Right cardiac atrium (tissue), 5 donors: ENCODE measurements at regions not wholly inside any gene's neighbourhood (a gene's known extent, or its start where the extent isn't known, plus 50 kb on each side); places are given as distances from the start of the nearest gene placed in this dataset.
"Not testable (repeated sequence)": the region's sequence is repeated elsewhere in the genome, so short reads cannot be mapped to it uniquely, and the experiment has no call there.

Experiments used
- ATAC-seq, 2 donors: fragments of 200-7000 bp; cut with Tn5 transposase; one replicate each; pipeline versions ENCODE4 v1.8.0 to v1.9.1; 2020; ENCODE audit warnings: moderate library complexity in 2 of 2, mild to moderate bottlenecking in 1 of 2
- DNase-seq, 3 donors: peaks; one replicate each; pipeline ENCODE4 v3.0.0-alpha.2; 2020
- H3K27ac ChIP-seq: one replicate; pipeline ENCODE4 v1.5.1; 2013; ENCODE audit warnings: mild to moderate bottlenecking, low read length, control low read depth, moderate library complexity
- H3K27me3 ChIP-seq: one replicate; pipeline ENCODE4 v1.6.1; 2013; ENCODE audit not compliant: control insufficient read depth, insufficient read depth
- H3K4me1 ChIP-seq: one replicate; pipeline ENCODE4 v1.6.1; 2013; ENCODE audit warnings: low read length; ENCODE audit not compliant: control insufficient read depth, insufficient read depth
- H3K4me3 ChIP-seq: one replicate; pipeline ENCODE4 v1.5.1; 2013; ENCODE audit warnings: low read length, control low read depth
- H3K9me3 ChIP-seq: one replicate; pipeline ENCODE4 v1.6.1; 2013; ENCODE audit warnings: low read length; ENCODE audit not compliant: control insufficient read depth
- WGBS: extraction: QIAGEN DNeasy Blood & Tissue Kit; methylation state at CpG from one replicate; pipeline ENCODE4 v1.1.7; 2013; 5-methylcytosine and 5-hydroxymethylcytosine counted together
- intact Hi-C, 4 donors: fragments of 100-400 bp; cut with DNase I; formaldehyde crosslinking; loops; one replicate each; pipeline versions ENCODE4 v1.11.0 to v1.14.0; 2022 to 2023
- donor health status: healthy with polysubstance abuse.
- donor health status: DM: no; HTN: yes; CAD: no.
- donor health status: DM: no; HTN: no; CAD: no.
- donor health status: DM: no; HTN: yes; CAD: no; lungs with severe emphysema.
- donor health status: DM: yes; HTN: yes; CAD: no.

GRCh38 chr7:69116196-69116595 is 482.1 kb upstream of the AUTS2 start:
- H3K27me3 ChIP-seq, H3K27ac ChIP-seq, H3K4me1 ChIP-seq, intact Hi-C loops, ATAC-seq, DNase-seq, H3K9me3 ChIP-seq, H3K4me3 ChIP-seq: not testable (repeated sequence)
- 96% methylated on average over 4 of the region's 4 CpGs for WGBS

GRCh38 chr7:69122953-69123352 is 475.3 kb upstream of the AUTS2 start:
- H3K4me3 ChIP-seq: no peak overlapping the region
- intact Hi-C loops: no loop called here
- no peaks in the 10 kb centered on the region for H3K4me1 ChIP-seq
- ATAC-seq (no peak), DNase-seq (no peak)
- H3K9me3 ChIP-seq: no peaks in the 10 kb centered on the region
- H3K27ac ChIP-seq: no peak overlapping the region
- H3K27me3 ChIP-seq: no peaks in the 10 kb centered on the region
- WGBS: 63% methylated on average over 7 of the region's 7 CpGs

- ATAC-seq (no peak), DNase-seq (no peak)
- H3K9me3 ChIP-seq: no peaks in the 10 kb centered on the region
- no peak overlapping the region for H3K27ac ChIP-seq
- intact Hi-C loops: no loop called here
- no peaks in the 10 kb centered on the region for H3K4me1 ChIP-seq
- H3K27me3 ChIP-seq: no peaks in the 10 kb centered on the region
- WGBS: 73% methylated on average over 7 of the region's 7 CpGs
- no peak overlapping the region for H3K4me3 ChIP-seq
Observed at GRCh38 chr7:69126896-69127479, 471.3 kb upstream of the AUTS2 start.

- Histone ChIP-seq H3K27ac (no peak overlapping the region), H3K27me3 (no peaks in the 10 kb centered on the region), H3K4me1 (no peaks in the 10 kb centered on the region), H3K9me3 (no peaks in the 10 kb centered on the region), H3K4me3 (no peak overlapping the region)
- 69% methylated on average over 4 of the region's 4 CpGs for WGBS
- DNase-seq (no peak), ATAC-seq (no peak)
- intact Hi-C loops: no loop called here
Observed at GRCh38 chr7:69129524-69129923, 468.8 kb upstream of the AUTS2 start.

- ATAC-seq (no peak), DNase-seq (no peak)
- intact Hi-C loops: no loop called here
- no peaks in the 10 kb centered on the region for H3K9me3 ChIP-seq
- H3K27me3 ChIP-seq: no peaks in the 10 kb centered on the region
- H3K27ac ChIP-seq: no peak overlapping the region
- H3K4me3 ChIP-seq: no peak overlapping the region
- WGBS: 83% methylated on average over 7 of the region's 7 CpGs
- H3K4me1 ChIP-seq: no peaks in the 10 kb centered on the region
Observed at GRCh38 chr7:69129951-69130350, 468.3 kb upstream of the AUTS2 start.

- H3K9me3 ChIP-seq: no peaks in the 10 kb centered on the region
- intact Hi-C loops: no loop called here
- DNase-seq (no peak), ATAC-seq (no peak)
- H3K27me3 ChIP-seq: no peaks in the 10 kb centered on the region
- no peak overlapping the region for H3K4me3 ChIP-seq
- WGBS: 100% methylated on average over 2 of the region's 2 CpGs
- no peak overlapping the region for H3K27ac ChIP-seq
- H3K4me1 ChIP-seq: no peaks in the 10 kb centered on the region
Observed at GRCh38 chr7:69130396-69130795, 467.9 kb upstream of the AUTS2 start.

GRCh38 chr7:69134316-69134715 is 464.0 kb upstream of the AUTS2 start:
- WGBS: 83% methylated on average over 2 of the region's 2 CpGs

GRCh38 chr7:69147631-69148030 is 450.6 kb upstream of the AUTS2 start:
- H3K27me3 ChIP-seq: no peaks in the 10 kb centered on the region
- intact Hi-C loops: no loop called here
- 59% methylated on average over 2 of the region's 2 CpGs for WGBS

More at GRCh38 chr7:69134316-69134715, 464.0 kb upstream of the AUTS2 start:
- H3K27me3 ChIP-seq: no peaks in the 10 kb centered on the region
- intact Hi-C loops: no loop called here
- H3K4me1 ChIP-seq: no peaks in the 10 kb centered on the region
- no peak overlapping the region for H3K4me3 ChIP-seq
- DNase-seq (no peak), ATAC-seq (no peak)
- H3K27ac ChIP-seq: no peak overlapping the region
- H3K9me3 ChIP-seq: peaks cover 2% of the 10 kb centered on the region

GRCh38 chr7:69149804-69150782 is 448.2 kb upstream of the AUTS2 start:
- Histone ChIP-seq H3K4me1 (no peaks in the 10 kb centered on the region), H3K27ac (no peak overlapping the region), H3K9me3 (no peaks in the 10 kb centered on the region), H3K4me3 (no peak overlapping the region), H3K27me3 (no peaks in the 10 kb centered on the region)
- ATAC-seq (no peak), DNase-seq (no peak)
- intact Hi-C loops: no loop called here
- WGBS: 90% methylated on average over 12 of the region's 12 CpGs

More at GRCh38 chr7:69147631-69148030, 450.6 kb upstream of the AUTS2 start:
- no peak overlapping the region for H3K27ac ChIP-seq
- H3K4me1 ChIP-seq: no peaks in the 10 kb centered on the region
- H3K9me3 ChIP-seq: no peaks in the 10 kb centered on the region
- H3K4me3 ChIP-seq: no peak overlapping the region
- ATAC-seq (no peak), DNase-seq (no peak)

GRCh38 chr7:69162326-69162725 is 435.9 kb upstream of the AUTS2 start:
- WGBS: 44% methylated on average over 1 of the region's 1 CpG
- Histone ChIP-seq H3K4me3 (no peak overlapping the region), H3K9me3 (no peaks in the 10 kb centered on the region), H3K4me1 (no peaks in the 10 kb centered on the region), H3K27ac (no peak overlapping the region), H3K27me3 (no peaks in the 10 kb centered on the region)
- DNase-seq (no peak), ATAC-seq (no peak)
- intact Hi-C loops: no loop called here

- H3K27ac ChIP-seq: no peak overlapping the region
- WGBS: 48% methylated on average over 8 of the region's 8 CpGs
Observed at GRCh38 chr7:69162931-69163670, 435.2 kb upstream of the AUTS2 start.

More at GRCh38 chr7:69162931-69163670, 435.2 kb upstream of the AUTS2 start:
- intact Hi-C loops: no loop called here
- ATAC-seq: no peak
- no peaks in the 10 kb centered on the region for H3K9me3 ChIP-seq
- no peak overlapping the region for H3K4me3 ChIP-seq
- no peaks in the 10 kb centered on the region for H3K4me1 ChIP-seq
- no peak for DNase-seq
- no peaks in the 10 kb centered on the region for H3K27me3 ChIP-seq
